Hepatocyte (in vitro differentiated cells): ENCODE measurements at regions not wholly inside any gene's neighbourhood (a gene's known extent, or its start where the extent isn't known, plus 50 kb on each side); places are given as distances from the start of the nearest gene placed in this dataset.

Experiments used
- DNase-seq: peaks from one replicate; pipeline ENCODE4 v3.0.0-alpha.2; 2016; ENCODE audit warnings: low spot score
- H2AFZ ChIP-seq: fragments of 200-600 bp; sonication (generic); 2 replicates; pipeline ENCODE4 v1.6.0; 2016; ENCODE audit warnings: antibody characterized with exemption, mild to moderate bottlenecking
- H3K27ac ChIP-seq: fragments of 200-600 bp; sonication (generic); 2 replicates; pipeline ENCODE4 v1.5.1; 2016; ENCODE audit warnings: mild to moderate bottlenecking
- H3K27me3 ChIP-seq: fragments of 200-600 bp; sonication (generic); 2 replicates; pipeline ENCODE4 v1.6.1; 2016
- H3K36me3 ChIP-seq: fragments of 200-600 bp; sonication (generic); replicated peaks from 2 replicates; pipeline ENCODE4 v1.5.1; 2016; ENCODE audit warnings: low read depth; ENCODE audit not compliant: insufficient read depth
- H3K4me1 ChIP-seq: fragments of 200-600 bp; sonication (generic); 2 replicates; pipeline ENCODE4 v1.5.1; 2016; ENCODE audit warnings: mild to moderate bottlenecking, moderate library complexity; ENCODE audit not compliant: insufficient read depth
- H3K4me2 ChIP-seq: fragments of 200-600 bp; sonication (generic); 2 replicates; pipeline ENCODE4 v1.6.0; 2016
- H3K4me3 ChIP-seq: fragments of 200-600 bp; sonication (generic); 2 replicates; pipeline ENCODE4 v1.5.1; 2016; ENCODE audit warnings: mild to moderate bottlenecking
- H3K79me2 ChIP-seq: fragments of 200-600 bp; sonication (generic); 2 replicates; pipeline ENCODE4 v1.6.0; 2017; ENCODE audit warnings: mild to moderate bottlenecking
- H3K9me2 ChIP-seq: fragments of 200-600 bp; sonication (generic); replicated peaks from 2 replicates; pipeline ENCODE4 v1.6.0; 2017; ENCODE audit warnings: mild to moderate bottlenecking; ENCODE audit not compliant: insufficient read depth
- H3K9me3 ChIP-seq: fragments of 200-600 bp; sonication (generic); 2 replicates; pipeline ENCODE4 v1.5.1; 2016; ENCODE audit warnings: low read depth, mild to moderate bottlenecking
- H4K20me1 ChIP-seq: fragments of 200-600 bp; sonication (generic); 2 replicates; pipeline ENCODE4 v1.6.0; 2016; ENCODE audit warnings: mild to moderate bottlenecking; ENCODE audit not compliant: insufficient read depth, poor library complexity, severe bottlenecking
- CTCF ChIP-seq: fragments of 200-600 bp; sonication (generic); IDR thresholded peaks from 2 replicates; pipeline ENCODE4 v1.5.1; 2016; ENCODE audit warnings: antibody characterized with exemption, mild to moderate bottlenecking; ENCODE audit not compliant: poor library complexity
- EZH2 ChIP-seq: fragments of 200-600 bp; sonication (generic); IDR thresholded peaks from 2 replicates; pipeline ENCODE4 v1.6.1; 2016; ENCODE audit warnings: antibody characterized with exemption, mild to moderate bottlenecking, borderline replicate concordance
- EZH2phosphoT487 ChIP-seq: fragments of 200-600 bp; sonication (generic); IDR thresholded peaks from one replicate; pipeline ENCODE4 v1.6.1; 2018; ENCODE audit warnings: antibody characterized with exemption, mild to moderate bottlenecking, low read depth, moderate library complexity; ENCODE audit not compliant: unreplicated experiment, severe bottlenecking
- WGBS: methylation state at CpG from one replicate; pipeline ENCODE4 v1.1.6; 2016; ENCODE audit warnings: low lambda C conversion rate; ENCODE audit errors: missing lambda C conversion rate; 5-methylcytosine and 5-hydroxymethylcytosine counted together

- no peaks in the 10 kb centered on the region for H3K79me2 ChIP-seq
- H3K27me3 ChIP-seq = no peaks in the 10 kb centered on the region
- no peak overlapping the region for H3K4me2 ChIP-seq
- no peaks in the 10 kb centered on the region for H4K20me1 ChIP-seq
- H3K27ac ChIP-seq = no peak overlapping the region
- no peaks in the 10 kb centered on the region for H3K9me2 ChIP-seq
- no peak for DNase-seq
- TF ChIP-seq CTCF (no peak), EZH2 (no peak), EZH2phosphoT487 (no peak)
- no peaks in the 10 kb centered on the region for H3K36me3 ChIP-seq
- WGBS = 84% methylated on average over 4 of the region's 4 CpGs
- no peaks in the 10 kb centered on the region for H3K9me3 ChIP-seq
- no peaks in the 10 kb centered on the region for H3K4me1 ChIP-seq
- no peak overlapping the region for H3K4me3 ChIP-seq
- H2AFZ ChIP-seq = no peak overlapping the region
Measured at GRCh38 chr6:109916759-109917158, 61.4 kb upstream of the GPR6 start.

GRCh38 chr6:109918227-109918626 is 59.9 kb upstream of the GPR6 start:
- no peak for DNase-seq
- no peaks in the 10 kb centered on the region for H4K20me1 ChIP-seq
- TF ChIP-seq EZH2phosphoT487 (no peak), EZH2 (no peak), CTCF (no peak)
- H2AFZ ChIP-seq = no peak overlapping the region
- no peak overlapping the region for H3K4me3 ChIP-seq
- 97% methylated on average over 3 of the region's 3 CpGs for WGBS
- H3K36me3 ChIP-seq = no peaks in the 10 kb centered on the region
- no peaks in the 10 kb centered on the region for H3K79me2 ChIP-seq
- H3K27me3 ChIP-seq = no peaks in the 10 kb centered on the region
- H3K4me1 ChIP-seq = no peaks in the 10 kb centered on the region
- no peak overlapping the region for H3K4me2 ChIP-seq
- H3K27ac ChIP-seq = no peak overlapping the region
- no peaks in the 10 kb centered on the region for H3K9me2 ChIP-seq
- H3K9me3 ChIP-seq = no peaks in the 10 kb centered on the region

GRCh38 chr6:109920911-109921310 is 57.2 kb upstream of the GPR6 start:
- Histone ChIP-seq H3K27ac (no peak overlapping the region), H3K79me2 (no peaks in the 10 kb centered on the region), H2AFZ (no peak overlapping the region), H4K20me1 (no peaks in the 10 kb centered on the region), H3K4me2 (no peak overlapping the region), H3K4me1 (no peaks in the 10 kb centered on the region), H3K9me3 (no peaks in the 10 kb centered on the region), H3K27me3 (no peaks in the 10 kb centered on the region), H3K36me3 (no peaks in the 10 kb centered on the region), H3K4me3 (no peak overlapping the region), H3K9me2 (no peaks in the 10 kb centered on the region)
- TF ChIP-seq EZH2 (no peak), EZH2phosphoT487 (no peak), CTCF (no peak)
- WGBS = 96% methylated on average over 10 of the region's 10 CpGs
- DNase-seq = no peak

DNA sequence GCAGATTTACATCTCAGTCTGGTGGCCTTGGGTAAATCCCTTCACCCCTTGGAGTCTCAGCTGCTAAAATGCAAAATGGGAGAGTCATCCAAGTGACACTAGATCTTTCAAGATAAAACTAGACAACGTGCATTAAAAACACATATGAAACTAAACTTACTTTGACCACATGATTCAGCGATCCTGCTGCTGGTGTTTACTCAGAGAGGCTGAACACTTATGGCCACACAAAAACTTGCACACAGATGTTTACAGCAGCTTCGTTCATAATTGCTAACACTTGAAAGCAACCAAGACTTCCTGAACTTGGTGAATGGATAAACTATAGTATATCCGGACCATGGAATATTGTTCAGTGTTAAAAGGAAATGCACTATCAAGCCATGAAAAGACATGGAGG is 55.3 kb upstream of the GPR6 start:
- 34% methylated on average over 4 of the region's 4 CpGs for WGBS
- no peak overlapping the region for H3K4me3 ChIP-seq
- H3K9me2 ChIP-seq = no peaks in the 10 kb centered on the region
- H3K27ac ChIP-seq = no peak overlapping the region
- H3K4me2 ChIP-seq = no peak overlapping the region
- no peak overlapping the region for H2AFZ ChIP-seq
- no peaks in the 10 kb centered on the region for H3K9me3 ChIP-seq
- no peaks in the 10 kb centered on the region for H3K27me3 ChIP-seq
- H3K36me3 ChIP-seq = no peaks in the 10 kb centered on the region
- H3K4me1 ChIP-seq = no peaks in the 10 kb centered on the region
- TF ChIP-seq EZH2phosphoT487 (no peak), CTCF (no peak), EZH2 (no peak)
- H3K79me2 ChIP-seq = no peaks in the 10 kb centered on the region
- no peaks in the 10 kb centered on the region for H4K20me1 ChIP-seq
- no peak for DNase-seq
